Heart right ventricle (tissue), 16 donors: ENCODE measurements at regions not wholly inside any gene's neighbourhood (a gene's known extent, or its start where the extent isn't known, plus 50 kb on each side); places are given as distances from the start of the nearest gene placed in this dataset.

ENCODE experiments used
- ATAC-seq, 8 donors: fragments of 200-7000 bp; cut with Tn5 transposase; one replicate each; pipeline ENCODE4 v1.9.1; 2020; ENCODE audit warnings: mild to moderate bottlenecking in 8 of 8, moderate library complexity in 8 of 8, moderate number of reproducible peaks in 1 of 8
- DNase-seq, 2 donors: peaks; one replicate each; pipeline ENCODE4 v3.0.0-alpha.2; 2020
- H3K27ac ChIP-seq, 10 donors: fragments of 200-600 bp; sonication (generic) in 2 of 10; one replicate each; pipeline versions ENCODE4 v1.5.0 to v1.8.0; 2020 to 2022; ENCODE audit warnings: mild to moderate bottlenecking in 3 of 10
- H3K27me3 ChIP-seq, 7 donors: fragments of 200-600 bp; one replicate each; pipeline ENCODE4 v1.8.0; 2021 to 2022; ENCODE audit warnings: mild to moderate bottlenecking in 2 of 7
- H3K36me3 ChIP-seq, 9 donors: fragments of 200-600 bp; sonication (generic) in 1 of 9; one replicate each; pipeline versions ENCODE4 v1.5.0 to v1.8.0; 2020 to 2022; ENCODE audit warnings: mild to moderate bottlenecking in 2 of 9
- H3K4me1 ChIP-seq, 9 donors: fragments of 200-600 bp; sonication (generic) in 1 of 9; one replicate each; pipeline versions ENCODE4 v1.5.0 to v1.8.0; 2020 to 2022; ENCODE audit warnings: mild to moderate bottlenecking in 4 of 9
- H3K4me3 ChIP-seq, 10 donors: fragments of 200-600 bp; sonication (generic) in 2 of 10; one replicate each; pipeline versions ENCODE4 v1.5.0 to v1.8.0; 2020 to 2022; ENCODE audit warnings: mild to moderate bottlenecking in 7 of 10, moderate library complexity in 2 of 10
- H3K9me3 ChIP-seq, 11 donors: fragments of 200-600 bp in 10 of 11; sonication (generic) in 2 of 11; one replicate each; pipeline versions ENCODE4 v1.5.0 to v1.8.0; 2013 to 2022; ENCODE audit warnings: mild to moderate bottlenecking in 2 of 11, control low read depth in 1 of 11, moderate library complexity in 1 of 11
- WGBS, 2 donors: extraction: QIAGEN DNeasy Blood & Tissue Kit; methylation state at CpG; one replicate each; pipeline ENCODE4 v1.1.7; 2013; ENCODE audit warnings: inconsistent platforms in 1 of 2; 5-methylcytosine and 5-hydroxymethylcytosine counted together
- intact Hi-C, 10 donors: fragments of 100-400 bp; cut with DNase I; formaldehyde crosslinking; loops; one replicate each; pipeline versions ENCODE4 v1.11.1 to v1.14.2; 2022
- TF ChIP-seq, protein P1 (sequence below), 9 donors: fragments of 200-600 bp; sonication (generic) in 2 of 9; IDR thresholded peaks; one replicate each; pipeline versions ENCODE4 v1.5.0 to v1.8.0; 2021 to 2022; ENCODE audit warnings: antibody characterized with exemption in 9 of 9, mild to moderate bottlenecking in 5 of 9, moderate library complexity in 1 of 9
- donor health status: Arrhythmogenic right ventricular cardiomyopathy.
- donor health status: ischemic (EF 13 %, LVEDD 7.1; RV severe dilation, severe dysfunction).
- donor health status: healthy with polysubstance abuse.
- donor health status: DM: no; HTN: yes; CAD: no.
- donor health status: DM: no; HTN: no; CAD: no.
- donor health status: ischemic (EF 25% LVEDD 6.9; RV normal size, moderate dysfunction).
- donor health status: ischemic (EF 25% LVEDD 5.7; RV mildly dilated, moderate dysfunction).
- donor health status: healthy.
- donor health status: DM: yes; HTN: yes; CAD: no.
- donor health status: Ischemic cardiomyopathy.
- donor health status: ischemic (EF 35%, LVEDD 5.7; RV mildly dilated, moderate dysfunction).
- donor health status: nonischemic (EF 11% LVEDD 7.7; RV severe dilation, severe dysfunction).
- donor health status: DM: yes; HTN: yes; CAD: no.
- donor health status: PGD.
- donor health status: ischemic (EF 29% LVEDD 5.4; RV normal size, mild dysfunction).
- donor health status: nonischemic (EF 23%, LVEDD 6.1; RV moderate dilation, normal function).

DNA sequence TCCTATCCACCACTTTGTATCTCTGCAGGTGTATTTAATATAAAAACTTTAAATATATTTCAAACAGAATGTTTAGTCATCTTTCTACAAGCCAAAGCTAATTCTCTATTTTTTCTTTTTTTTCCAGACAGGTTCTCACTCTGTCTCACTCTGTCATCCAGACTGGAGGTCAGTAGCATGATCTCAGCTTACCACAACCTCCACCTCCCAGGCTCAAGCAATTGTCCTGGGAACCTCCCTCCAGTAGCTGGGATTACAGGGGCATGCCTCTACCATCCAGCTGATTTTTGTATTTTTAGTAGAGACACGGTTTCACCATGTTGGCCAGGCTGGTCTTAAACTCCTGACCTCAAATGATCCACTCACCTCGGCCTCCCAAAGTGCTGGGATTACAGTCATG, 202.6 kb downstream of the VGLL3 start:
- no peaks in the 10 kb centered on the region for H3K9me3 ChIP-seq
- DNase-seq, result no peak
- intact Hi-C loops, result loop anchor here in 1 of 10 donors (5.0 to 10.0 kb wide), 2 partner anchors 206 to 299 kb away; partner anchors contain the start of gene VGLL3
- H3K27me3 ChIP-seq, result no peaks in the 10 kb centered on the region
- H3K36me3 ChIP-seq, result no peaks in the 10 kb centered on the region
- no peaks in the 10 kb centered on the region for H3K4me1 ChIP-seq
- H3K27ac ChIP-seq, result no peak overlapping the region
- 73 to 75% methylated on average over 2 of the region's 2 CpGs for WGBS, 2 donors
- no peak for ATAC-seq
- TF ChIP-seq, protein P1, sequence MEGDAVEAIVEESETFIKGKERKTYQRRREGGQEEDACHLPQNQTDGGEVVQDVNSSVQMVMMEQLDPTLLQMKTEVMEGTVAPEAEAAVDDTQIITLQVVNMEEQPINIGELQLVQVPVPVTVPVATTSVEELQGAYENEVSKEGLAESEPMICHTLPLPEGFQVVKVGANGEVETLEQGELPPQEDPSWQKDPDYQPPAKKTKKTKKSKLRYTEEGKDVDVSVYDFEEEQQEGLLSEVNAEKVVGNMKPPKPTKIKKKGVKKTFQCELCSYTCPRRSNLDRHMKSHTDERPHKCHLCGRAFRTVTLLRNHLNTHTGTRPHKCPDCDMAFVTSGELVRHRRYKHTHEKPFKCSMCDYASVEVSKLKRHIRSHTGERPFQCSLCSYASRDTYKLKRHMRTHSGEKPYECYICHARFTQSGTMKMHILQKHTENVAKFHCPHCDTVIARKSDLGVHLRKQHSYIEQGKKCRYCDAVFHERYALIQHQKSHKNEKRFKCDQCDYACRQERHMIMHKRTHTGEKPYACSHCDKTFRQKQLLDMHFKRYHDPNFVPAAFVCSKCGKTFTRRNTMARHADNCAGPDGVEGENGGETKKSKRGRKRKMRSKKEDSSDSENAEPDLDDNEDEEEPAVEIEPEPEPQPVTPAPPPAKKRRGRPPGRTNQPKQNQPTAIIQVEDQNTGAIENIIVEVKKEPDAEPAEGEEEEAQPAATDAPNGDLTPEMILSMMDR (IDR thresholded peaks at IDR 0.05), result no peak
- no peak overlapping the region for H3K4me3 ChIP-seq

GRCh38 chr3:86787091-86787490, 203.9 kb downstream of the VGLL3 start:
- no peaks in the 10 kb centered on the region for H3K9me3 ChIP-seq
- WGBS, 2 donors, result 32 to 49% methylated on average over 2 of the region's 2 CpGs

GRCh38 chr3:86785386-86785785, 205.6 kb downstream of the VGLL3 start:
- H3K9me3 ChIP-seq, result no peaks in the 10 kb centered on the region
- H3K4me1 ChIP-seq, result no peaks in the 10 kb centered on the region
- no peak for DNase-seq
- TF ChIP-seq, protein P1 (IDR thresholded peaks at IDR 0.05), result peak in 7 of 9 donors; percentile 15 to 41 (median 24)
- peak in 1 of 8 donors; percentile 38 for ATAC-seq
- H3K36me3 ChIP-seq, result no peaks in the 10 kb centered on the region
- WGBS, 2 donors, result 51 to 59% methylated on average over 1 of the region's 1 CpG
- intact Hi-C loops, result loop anchor here in 1 of 10 donors (5.0 to 10.0 kb wide), 2 partner anchors 209 to 302 kb away; partner anchors contain the start of gene VGLL3
- H3K4me3 ChIP-seq, result no peak overlapping the region
- H3K27me3 ChIP-seq, result no peaks in the 10 kb centered on the region
- H3K27ac ChIP-seq, result no peak overlapping the region

More at GRCh38 chr3:86787091-86787490, 203.9 kb downstream of the VGLL3 start:
- no peak for DNase-seq
- Histone ChIP-seq H3K4me3 (no peak overlapping the region), H3K36me3 (no peaks in the 10 kb centered on the region), H3K27ac (no peak overlapping the region), H3K27me3 (no peaks in the 10 kb centered on the region), H3K4me1 (no peaks in the 10 kb centered on the region)
- intact Hi-C loops, result loop anchor here in 1 of 10 donors (5.0 to 10.0 kb wide), 2 partner anchors 208 to 300 kb away; partner anchors contain the start of gene VGLL3
- TF ChIP-seq, protein P1 (IDR thresholded peaks at IDR 0.05), result no peak
- ATAC-seq, result no peak

- Histone ChIP-seq H3K36me3 (no peaks in the 10 kb centered on the region), H3K27ac (no peak overlapping the region), H3K9me3 (no peaks in the 10 kb centered on the region), H3K4me3 (no peak overlapping the region), H3K4me1 (no peaks in the 10 kb centered on the region), H3K27me3 (no peaks in the 10 kb centered on the region)
- DNase-seq (no peak), ATAC-seq (no peak)
- 46 to 51% methylated on average over 4 of the region's 4 CpGs for WGBS, 2 donors
- TF ChIP-seq, protein P1 (IDR thresholded peaks at IDR 0.05), result no peak
- intact Hi-C loops, result loop anchor here in 1 of 10 donors (10.0 kb wide), 1 partner anchor 212 kb away; the partner anchor contains the start of gene VGLL3
Measured at GRCh38 chr3:86782866-86783265, 208.1 kb downstream of the VGLL3 start.
